ENCODE measurements at regions not wholly inside any gene's neighbourhood (a gene's known extent, or its start where the extent isn't known, plus 50 kb on each side); places are given as distances from the start of the nearest gene placed in this dataset.

DNA sequence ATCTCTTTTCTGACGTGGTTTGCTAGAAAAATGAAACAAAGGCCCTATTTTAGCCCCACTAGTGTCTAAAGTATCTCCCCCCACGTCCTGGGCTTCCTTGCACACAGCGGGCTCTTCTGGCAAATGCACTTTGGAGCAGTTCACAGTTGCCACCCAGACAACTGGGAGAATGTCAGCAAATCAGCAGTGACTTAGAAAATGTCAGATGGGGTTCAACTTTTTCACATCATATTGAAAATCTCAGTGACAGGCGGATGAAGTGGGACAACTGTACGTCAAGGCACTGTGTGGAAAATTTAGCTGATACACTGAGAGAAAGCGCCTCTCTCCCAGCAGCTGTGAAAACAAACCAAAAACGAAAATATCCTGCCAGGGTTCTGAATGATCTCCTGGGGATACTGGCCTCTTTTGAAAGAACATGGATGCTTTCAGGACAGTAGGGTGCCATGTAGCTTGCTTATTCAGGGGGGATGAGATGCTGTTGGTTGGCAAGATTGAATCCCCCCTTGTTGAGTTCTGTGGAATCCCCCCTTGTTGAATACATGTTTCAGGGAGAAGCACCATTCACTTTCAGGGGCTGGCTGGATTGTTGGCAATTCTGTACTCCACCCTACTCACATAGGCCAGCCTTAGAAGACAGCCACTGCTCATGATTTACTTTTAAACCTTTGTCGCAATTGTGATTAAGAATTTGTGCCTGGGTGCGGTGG, 372.8 kb upstream of the CELF2 start:
- H4K5ac ChIP-seq (ENCODE audit: low read length), result no peak overlapping the region
- no CpG with 5 or more reads among the region's 9 CpGs for WGBS (ENCODE audit: extremely low coverage, insufficient coverage, low lambda C conversion rate)
- no peak overlapping the region for H3K4me2 ChIP-seq (ENCODE audit: low read length)
- H2BK5ac ChIP-seq (ENCODE audit: low read length), result no peak overlapping the region
- H3K79me2 ChIP-seq (ENCODE audit: control insufficient read depth, insufficient read depth, low read length), result no peaks in the 10 kb centered on the region
- no peak overlapping the region for H3K4ac ChIP-seq (ENCODE audit: low read depth, low read length)
- H2AK5ac ChIP-seq (ENCODE audit: low read length), result no peak overlapping the region
- no peaks in the 10 kb centered on the region for H3K79me1 ChIP-seq (ENCODE audit: low read length)
- no peaks in the 10 kb centered on the region for H3K36me3 ChIP-seq (ENCODE audit: control insufficient read depth, insufficient read depth, low read length)
- H3K27me3 ChIP-seq (ENCODE audit: insufficient read depth, low read length, poor library complexity), result no peaks in the 10 kb centered on the region
- H3K18ac ChIP-seq (ENCODE audit: low read length), result no peak overlapping the region
- no peak overlapping the region for H3K56ac ChIP-seq (ENCODE audit: low read length)
- H3K9ac ChIP-seq (ENCODE audit: low read length), result no peak overlapping the region
- DNase-seq, result no peak
- no peak overlapping the region for H4K8ac ChIP-seq (ENCODE audit: low read depth, low read length)
- H3K4me3 ChIP-seq (ENCODE audit: low read length), result no peak overlapping the region
- no peak overlapping the region for H3K23ac ChIP-seq (ENCODE audit: low read length)
- no peak overlapping the region for H2BK120ac ChIP-seq (ENCODE audit: low read depth, low read length)
- no peaks in the 10 kb centered on the region for H3K4me1 ChIP-seq (ENCODE audit: control insufficient read depth, low read depth, low read length)
- no peak overlapping the region for H2BK15ac ChIP-seq (replicated peaks; ENCODE audit: low read depth)
- H3K27ac ChIP-seq (ENCODE audit: low read depth, low read length), result no peak overlapping the region

DNA sequence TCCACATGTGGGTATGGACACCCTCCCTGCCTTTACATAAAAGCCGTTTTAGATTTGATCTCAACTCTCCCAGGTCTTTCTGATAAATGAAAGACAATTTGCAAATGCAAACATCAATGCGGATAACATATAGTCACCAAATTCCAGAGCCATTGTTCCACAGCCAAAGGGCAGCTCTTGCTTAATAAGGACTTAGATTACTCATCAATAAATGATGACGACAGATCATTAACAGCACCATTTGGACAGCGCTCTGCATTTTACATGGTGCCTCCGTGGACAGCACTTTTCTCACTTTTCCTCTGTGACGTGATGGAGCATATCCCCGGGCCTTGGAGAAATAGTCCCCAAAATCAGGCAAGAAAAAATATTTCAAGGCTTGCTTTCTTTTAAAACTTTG, 370.3 kb upstream of the CELF2 start:
- Histone ChIP-seq H3K79me1 (ENCODE audit: low read length) (no peaks in the 10 kb centered on the region), H3K27ac (ENCODE audit: low read depth, low read length) (no peak overlapping the region), H3K9ac (ENCODE audit: low read length) (no peak overlapping the region), H2AK5ac (ENCODE audit: low read length) (no peak overlapping the region), H3K4me1 (ENCODE audit: control insufficient read depth, low read depth, low read length) (no peaks in the 10 kb centered on the region), H3K27me3 (ENCODE audit: insufficient read depth, low read length, poor library complexity) (no peaks in the 10 kb centered on the region), H3K23ac (ENCODE audit: low read length) (no peak overlapping the region), H4K5ac (ENCODE audit: low read length) (no peak overlapping the region), H4K8ac (ENCODE audit: low read depth, low read length) (no peak overlapping the region), H3K4ac (ENCODE audit: low read depth, low read length) (no peak overlapping the region), H3K4me3 (ENCODE audit: low read length) (no peak overlapping the region), H3K18ac (ENCODE audit: low read length) (no peak overlapping the region), H3K79me2 (ENCODE audit: control insufficient read depth, insufficient read depth, low read length) (no peaks in the 10 kb centered on the region), H2BK120ac (ENCODE audit: low read depth, low read length) (no peak overlapping the region), H3K4me2 (ENCODE audit: low read length) (no peak overlapping the region), H3K36me3 (ENCODE audit: control insufficient read depth, insufficient read depth, low read length) (no peaks in the 10 kb centered on the region), H2BK15ac (replicated peaks; ENCODE audit: low read depth) (no peak overlapping the region), H2BK5ac (ENCODE audit: low read length) (no peak overlapping the region), H3K56ac (ENCODE audit: low read length) (no peak overlapping the region)
- DNase-seq, result peak; percentile 37
- WGBS (ENCODE audit: extremely low coverage, insufficient coverage, low lambda C conversion rate), result no CpG with 5 or more reads among the region's 7 CpGs

DNA sequence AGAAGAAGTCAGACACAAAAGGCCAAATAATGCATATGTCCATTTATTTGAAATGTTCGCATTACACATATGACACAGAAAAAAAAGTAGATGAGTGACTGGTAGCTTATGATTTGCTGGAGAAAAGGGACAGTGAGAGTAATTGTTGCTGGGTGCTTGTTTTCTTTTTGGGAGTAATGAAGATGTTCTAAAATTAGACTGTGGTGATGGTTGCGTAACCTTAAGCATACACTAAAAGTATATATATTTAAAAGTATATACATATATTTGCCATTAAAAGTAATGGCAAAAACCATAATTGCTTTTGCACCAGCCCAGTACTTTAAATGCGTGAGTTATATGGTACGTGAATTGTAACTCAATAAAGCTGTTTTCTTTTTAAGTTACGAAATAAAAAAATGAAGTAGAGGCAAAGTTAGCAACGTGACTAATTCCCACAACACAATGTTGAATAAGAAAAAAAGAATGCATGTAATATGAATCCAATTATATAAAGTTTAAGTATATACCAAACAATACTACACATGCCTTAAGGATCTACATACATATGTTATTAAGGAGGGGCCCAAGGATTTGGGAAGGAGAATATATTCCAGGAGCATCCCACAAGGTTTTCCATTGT, 360.4 kb upstream of the CELF2 start:
- Histone ChIP-seq H3K56ac (ENCODE audit: low read length) (no peak overlapping the region), H3K79me2 (ENCODE audit: control insufficient read depth, insufficient read depth, low read length) (no peaks in the 10 kb centered on the region), H2BK5ac (ENCODE audit: low read length) (no peak overlapping the region), H3K9ac (ENCODE audit: low read length) (no peak overlapping the region), H2AK5ac (ENCODE audit: low read length) (no peak overlapping the region), H3K27ac (ENCODE audit: low read depth, low read length) (no peak overlapping the region), H3K4me2 (ENCODE audit: low read length) (no peak overlapping the region), H3K4me3 (ENCODE audit: low read length) (no peak overlapping the region), H3K4me1 (ENCODE audit: control insufficient read depth, low read depth, low read length) (no peaks in the 10 kb centered on the region), H2BK120ac (ENCODE audit: low read depth, low read length) (no peak overlapping the region), H4K8ac (ENCODE audit: low read depth, low read length) (no peak overlapping the region), H3K36me3 (ENCODE audit: control insufficient read depth, insufficient read depth, low read length) (no peaks in the 10 kb centered on the region), H2BK15ac (replicated peaks; ENCODE audit: low read depth) (no peak overlapping the region), H3K23ac (ENCODE audit: low read length) (no peak overlapping the region), H3K4ac (ENCODE audit: low read depth, low read length) (no peak overlapping the region), H4K5ac (ENCODE audit: low read length) (no peak overlapping the region), H3K79me1 (ENCODE audit: low read length) (no peaks in the 10 kb centered on the region), H3K18ac (ENCODE audit: low read length) (no peak overlapping the region), H3K27me3 (ENCODE audit: insufficient read depth, low read length, poor library complexity) (no peaks in the 10 kb centered on the region)
- WGBS (ENCODE audit: extremely low coverage, insufficient coverage, low lambda C conversion rate), result no CpG with 5 or more reads among the region's 6 CpGs
- no peak for DNase-seq

DNA sequence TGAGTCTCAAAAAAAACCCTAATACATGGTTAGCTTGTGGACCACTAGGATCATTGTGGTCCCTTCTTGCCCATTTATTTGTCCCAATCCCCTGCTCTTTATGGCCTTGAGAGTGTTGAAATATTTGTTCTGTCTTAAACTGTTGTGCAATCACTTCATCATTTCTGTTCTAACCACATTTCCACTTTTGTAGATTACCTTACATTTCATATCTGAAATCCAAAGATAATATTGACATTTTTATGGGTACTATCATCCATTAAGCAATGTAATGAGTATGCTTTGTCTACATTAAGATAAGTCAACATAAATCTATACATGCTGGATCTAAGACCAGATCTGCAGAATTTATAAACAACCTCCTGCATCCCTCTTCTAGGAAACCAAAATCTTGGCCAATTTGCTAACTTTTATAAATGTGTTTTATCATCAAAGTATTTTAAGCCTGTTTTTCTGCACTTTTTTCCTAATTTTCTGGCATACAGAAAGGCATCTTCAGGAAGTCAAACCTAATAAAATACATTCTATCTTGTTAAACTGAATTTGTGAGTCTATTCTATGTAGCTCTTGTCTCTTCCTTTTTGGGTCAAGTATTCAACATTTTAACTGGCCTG, 359.4 kb upstream of the CELF2 start:
- no peak overlapping the region for H4K5ac ChIP-seq (ENCODE audit: low read length)
- no peaks in the 10 kb centered on the region for H3K79me1 ChIP-seq (ENCODE audit: low read length)
- no peak overlapping the region for H3K27ac ChIP-seq (ENCODE audit: low read depth, low read length)
- H4K8ac ChIP-seq (ENCODE audit: low read depth, low read length), result no peak overlapping the region
- H3K4me3 ChIP-seq (ENCODE audit: low read length), result no peak overlapping the region
- DNase-seq, result no peak
- H2AK5ac ChIP-seq (ENCODE audit: low read length), result no peak overlapping the region
- no peak overlapping the region for H2BK120ac ChIP-seq (ENCODE audit: low read depth, low read length)
- no peak overlapping the region for H3K9ac ChIP-seq (ENCODE audit: low read length)
- H3K18ac ChIP-seq (ENCODE audit: low read length), result no peak overlapping the region
- no peak overlapping the region for H3K56ac ChIP-seq (ENCODE audit: low read length)
- H3K23ac ChIP-seq (ENCODE audit: low read length), result no peak overlapping the region
- no peaks in the 10 kb centered on the region for H3K36me3 ChIP-seq (ENCODE audit: control insufficient read depth, insufficient read depth, low read length)
- H3K4me1 ChIP-seq (ENCODE audit: control insufficient read depth, low read depth, low read length), result no peaks in the 10 kb centered on the region
- H3K4me2 ChIP-seq (ENCODE audit: low read length), result no peak overlapping the region
- H3K79me2 ChIP-seq (ENCODE audit: control insufficient read depth, insufficient read depth, low read length), result no peaks in the 10 kb centered on the region
- no peak overlapping the region for H2BK15ac ChIP-seq (replicated peaks; ENCODE audit: low read depth)
- H3K4ac ChIP-seq (ENCODE audit: low read depth, low read length), result no peak overlapping the region
- H2BK5ac ChIP-seq (ENCODE audit: low read length), result no peak overlapping the region
- H3K27me3 ChIP-seq (ENCODE audit: insufficient read depth, low read length, poor library complexity), result no peaks in the 10 kb centered on the region

DNA sequence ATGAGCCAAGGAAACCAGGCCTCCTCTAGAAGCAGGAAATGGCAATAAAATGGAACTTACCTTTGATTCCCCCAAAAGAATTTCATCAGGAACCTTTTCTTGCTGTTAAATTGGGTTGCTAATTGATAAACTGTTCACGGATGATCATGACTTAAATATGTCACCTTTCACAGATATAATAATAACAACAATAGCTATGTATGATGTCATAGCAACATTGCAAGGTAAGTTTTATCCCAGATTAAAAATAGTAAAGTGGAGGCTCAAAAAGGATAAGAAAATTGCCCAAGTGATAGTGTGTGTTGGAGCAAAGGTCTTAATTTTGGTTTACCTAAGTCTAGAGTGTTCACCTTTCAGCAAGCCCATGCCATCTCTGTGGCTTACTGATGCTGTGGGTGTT, 357.6 kb upstream of the CELF2 start:
- Histone ChIP-seq H2BK120ac (ENCODE audit: low read depth, low read length) (no peak overlapping the region), H3K9ac (ENCODE audit: low read length) (no peak overlapping the region), H3K79me1 (ENCODE audit: low read length) (no peaks in the 10 kb centered on the region), H3K23ac (ENCODE audit: low read length) (no peak overlapping the region), H3K56ac (ENCODE audit: low read length) (no peak overlapping the region), H2AK5ac (ENCODE audit: low read length) (no peak overlapping the region), H3K18ac (ENCODE audit: low read length) (no peak overlapping the region), H4K8ac (ENCODE audit: low read depth, low read length) (no peak overlapping the region), H2BK5ac (ENCODE audit: low read length) (no peak overlapping the region), H3K4me1 (ENCODE audit: control insufficient read depth, low read depth, low read length) (no peaks in the 10 kb centered on the region), H2BK15ac (replicated peaks; ENCODE audit: low read depth) (no peak overlapping the region), H4K5ac (ENCODE audit: low read length) (no peak overlapping the region), H3K27ac (ENCODE audit: low read depth, low read length) (no peak overlapping the region), H3K27me3 (ENCODE audit: insufficient read depth, low read length, poor library complexity) (no peaks in the 10 kb centered on the region), H3K4me3 (ENCODE audit: low read length) (no peak overlapping the region), H3K4me2 (ENCODE audit: low read length) (no peak overlapping the region), H3K79me2 (ENCODE audit: control insufficient read depth, insufficient read depth, low read length) (no peaks in the 10 kb centered on the region), H3K4ac (ENCODE audit: low read depth, low read length) (no peak overlapping the region), H3K36me3 (ENCODE audit: control insufficient read depth, insufficient read depth, low read length) (no peaks in the 10 kb centered on the region)
- no CpG with 5 or more reads among the region's 1 CpG for WGBS (ENCODE audit: extremely low coverage, insufficient coverage, low lambda C conversion rate)
- DNase-seq, result no peak

All from mesendoderm (in vitro differentiated cells).